K562 (cell line): ENCODE measurements at regions not wholly inside any gene's neighbourhood (a gene's known extent, or its start where the extent isn't known, plus 50 kb on each side); places are given as distances from the start of the nearest gene placed in this dataset.

Source experiments
- ATAC-seq: fragments of 200-7000 bp; cut with Tn5 transposase; 3 replicates; pipeline ENCODE4 v1.9.1; 2020; ENCODE audit warnings: moderate library complexity
- BruUV-seq: library from RNA; stranded (reverse); fragments of 400-500 nt; replicated peaks from 2 replicates; lab custom pipeline; 2021; lab: Mats Ljungman, UMichigan
- CTCF ChIA-PET: fragments of 300-600 bp; formaldehyde crosslinking; extraction: SDS; loops from one replicate; lab custom pipeline; 2021; ENCODE audit warnings: low intra/inter-chr PET ratio; lab: Yijun Ruan, JAX
- POLR2A ChIA-PET: fragments of 300-600, 350-650 bp; sonication (Branson Sonifier 250); formaldehyde crosslinking; extraction: SDS; loops from one replicate; lab custom pipeline; 2021; ENCODE audit warnings: antibody characterized with exemption, inconsistent platforms; lab: Yijun Ruan, JAX
- DNase-seq, 4 experiments: peaks; one replicate each; pipeline versions ENCODE4 v3.0.0 to v3.0.0-alpha.2; 2011 to 2018; ENCODE audit warnings: low spot score in 3 of 4, mixed read lengths in 3 of 4; ENCODE audit errors: extremely low read depth in 1 of 4
- FAIRE-seq: peaks from 2 replicates; lab custom pipeline; 2011; peaks lifted over from hg19 to GRCh38; lab: Jason Lieb, UNC
- H2AFZ ChIP-seq: 2 replicates; pipeline ENCODE4 v1.6.0; 2011; ENCODE audit warnings: low read depth, low read length, control low read depth, inconsistent platforms
- H3K27ac ChIP-seq: fragments of 200-600 bp; 3 replicates; pipeline ENCODE4 v1.8.0; 2011; ENCODE audit warnings: low read depth, mild to moderate bottlenecking, control low read depth, inconsistent platforms, low read length, moderate library complexity, mixed read lengths; ENCODE audit errors: extremely low read depth
- H3K27me3 ChIP-seq, 2 experiments: fragments of 300-600 bp in 1 of 2; 2 replicates in 1 of 2; 3 replicates in 1 of 2; pipeline versions ENCODE4 v1.6.0 to v1.8.0; 2011; ENCODE audit warnings: inconsistent platforms in 2 of 2, low read length in 2 of 2, mild to moderate bottlenecking in 1 of 2, mixed read lengths in 1 of 2, moderate library complexity in 1 of 2; ENCODE audit not compliant: control insufficient read depth in 2 of 2, insufficient read depth in 2 of 2
- H3K36me3 ChIP-seq: fragments of 300-600 bp; 3 replicates; pipeline ENCODE4 v1.8.0; 2011; ENCODE audit warnings: mild to moderate bottlenecking, low read length, inconsistent platforms; ENCODE audit not compliant: control insufficient read depth, insufficient read depth
- H3K4me1 ChIP-seq, 2 experiments: fragments of 200-600 bp in 1 of 2; replicated peaks in 1 of 2; 2 replicates in 1 of 2; 3 replicates in 1 of 2; pipeline versions ENCODE4 v1.5.1 to v1.8.0; 2011; ENCODE audit warnings: inconsistent platforms in 2 of 2, low read length in 2 of 2, mild to moderate bottlenecking in 1 of 2, mixed read lengths in 1 of 2, moderate library complexity in 1 of 2; ENCODE audit not compliant: control insufficient read depth in 2 of 2, insufficient read depth in 2 of 2
- H3K4me2 ChIP-seq: 2 replicates; pipeline ENCODE4 v1.6.1; 2011; ENCODE audit warnings: low read length, control low read depth, inconsistent platforms, mixed read lengths; ENCODE audit not compliant: insufficient read depth
- H3K4me3 ChIP-seq: fragments of 200-600 bp; sonication (generic), shearing (Covaris generic); 2 replicates; pipeline ENCODE4 v1.5.1; 2016; ENCODE audit warnings: control low read depth, inconsistent platforms
- H3K79me2 ChIP-seq: fragments of 200-600 bp; 3 replicates; pipeline ENCODE4 v1.8.0; 2011; ENCODE audit warnings: low read length, inconsistent platforms; ENCODE audit not compliant: control insufficient read depth, insufficient read depth
- H3K9ac ChIP-seq, 2 experiments: 2 replicates each; pipeline versions ENCODE4 v1.6.0 to v1.6.1; 2011; ENCODE audit warnings: low read depth in 2 of 2, low read length in 2 of 2, control low read depth in 1 of 2, inconsistent platforms in 1 of 2, mild to moderate bottlenecking in 1 of 2, mixed read lengths in 1 of 2; ENCODE audit not compliant: insufficient read depth in 1 of 2
- H3K9me1 ChIP-seq: one replicate; pipeline ENCODE4 v1.6.0; 2011; ENCODE audit warnings: inconsistent platforms, mild to moderate bottlenecking, low read length, moderate library complexity; ENCODE audit not compliant: control insufficient read depth, insufficient read depth
- H3K9me3 ChIP-seq: replicated peaks from 2 replicates; pipeline ENCODE4 v1.5.1; 2011; ENCODE audit warnings: low read depth, low read length, inconsistent platforms; ENCODE audit not compliant: control insufficient read depth, insufficient read depth
- H4K20me1 ChIP-seq: replicated peaks from 2 replicates; pipeline ENCODE4 v1.6.1; 2011; ENCODE audit warnings: low read length, inconsistent platforms, mixed read lengths; ENCODE audit not compliant: control insufficient read depth, insufficient read depth
- CREB1 ChIP-seq, 2 experiments: sonication (generic) in 1 of 2; formaldehyde crosslinking in 1 of 2; IDR thresholded peaks; 2 replicates each; pipeline versions ENCODE4 v1.6.1 to v1.8.0; 2012 to 2022; ENCODE audit warnings: inconsistent platforms in 1 of 2, mild to moderate bottlenecking in 1 of 2, missing genetic modification reagents in 1 of 2, moderate library complexity in 1 of 2
- GATAD2A ChIP-seq: fragments of 450-650 bp; IDR thresholded peaks from 2 replicates; pipeline ENCODE4 v1.6.1; 2017
- HSF4 ChIP-seq: fragments of 250-450 bp; sonication (Bioruptor Pico); IDR thresholded peaks from 2 replicates; pipeline ENCODE4 v2.1.2; 2022; ENCODE audit warnings: mild to moderate bottlenecking, moderate library complexity, borderline replicate concordance
- OTX1 ChIP-seq: fragments of 450-650 bp; formaldehyde crosslinking; IDR thresholded peaks from 2 replicates; pipeline ENCODE4 v1.4.0; 2022; ENCODE audit warnings: mild to moderate bottlenecking
- TAF9B ChIP-seq: fragments of 450-650 bp; IDR thresholded peaks from 2 replicates; pipeline ENCODE4 v1.6.1; 2018; ENCODE audit warnings: mild to moderate bottlenecking; ENCODE audit not compliant: partially characterized antibody
- TEAD4 ChIP-seq, 2 experiments: sonication (generic) in 1 of 2; formaldehyde crosslinking in 1 of 2; IDR thresholded peaks; 2 replicates each; pipeline versions ENCODE4 v1.6.1 to v1.8.0; 2012 to 2022; ENCODE audit warnings: borderline replicate concordance in 1 of 2, inconsistent platforms in 1 of 2, low read length in 1 of 2, mild to moderate bottlenecking in 1 of 2, missing genetic modification reagents in 1 of 2
- ZBTB1 ChIP-seq: sonication (generic); formaldehyde crosslinking; IDR thresholded peaks from 2 replicates; pipeline ENCODE4 v1.8.1; 2023; ENCODE audit warnings: missing genetic modification reagents, low read depth, mild to moderate bottlenecking, borderline replicate concordance
- WGBS: fragments of 100-300 bp; shearing (Covaris generic); methylation state at CpG from one replicate; pipeline ENCODE4 v1.1.6; 2016; ENCODE audit warnings: low coverage, mixed read lengths; ENCODE audit not compliant: insufficient coverage; ENCODE audit errors: missing lambda C conversion rate; 5-methylcytosine and 5-hydroxymethylcytosine counted together
- in situ Hi-C: fragments of 300-500 bp; cut with MboI; formaldehyde crosslinking; loops from 4 replicates; pipeline ENCODE4 v1.15.0; 2018; ENCODE audit warnings: inconsistent platforms, mixed read lengths
- intact Hi-C: fragments of 100-400 bp; cut with micrococcal nuclease; formaldehyde crosslinking; loops from 2 replicates; pipeline ENCODE4 v1.14.2; 2022
- TF ChIP-seq, protein P1 (sequence below): fragments of 250-450 bp; sonication (Bioruptor Pico); IDR thresholded peaks from 2 replicates; pipeline ENCODE4 v1.8.0; 2022; ENCODE audit warnings: inconsistent platforms
- TF ChIP-seq, protein P2 (sequence below): fragments of 250-450 bp; sonication (Bioruptor Pico); IDR thresholded peaks from 2 replicates; pipeline ENCODE4 v1.5.0; 2021
- TF ChIP-seq, protein P3 (sequence below): fragments of 450-650 bp; formaldehyde crosslinking; IDR thresholded peaks from 2 replicates; pipeline ENCODE4 v1.4.0; 2020; ENCODE audit warnings: mild to moderate bottlenecking, moderate library complexity
- TF ChIP-seq, protein P4 (sequence below): fragments of 200-800 bp; sonication (Bioruptor generic); IDR thresholded peaks from 2 replicates; pipeline ENCODE4 v1.6.1; 2017; ENCODE audit warnings: missing genetic modification characterization, missing compliant biosample characterization
- TF ChIP-seq, protein P5 (sequence below): fragments of 450-650 bp; formaldehyde crosslinking; IDR thresholded peaks from 2 replicates; pipeline ENCODE4 v1.4.0; 2020; ENCODE audit warnings: mild to moderate bottlenecking, moderate library complexity

DNA sequence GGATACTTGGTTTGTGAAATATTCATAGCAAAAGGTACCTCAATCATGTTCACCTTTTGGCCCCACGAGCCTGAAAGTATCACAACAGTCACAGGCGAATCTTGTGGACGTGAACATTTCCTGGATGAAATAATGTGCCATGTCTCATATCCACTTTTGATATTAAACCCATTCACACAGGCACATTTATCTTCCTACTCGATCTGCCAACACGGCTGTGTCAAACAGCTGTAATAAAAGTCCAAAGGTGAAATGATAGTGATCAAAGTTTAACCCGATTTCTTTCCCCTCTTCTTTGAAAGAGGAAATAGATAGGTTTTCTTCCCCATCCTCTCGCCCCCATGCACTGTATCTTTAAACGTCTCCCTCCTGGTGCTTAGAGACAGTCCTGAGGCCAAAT is 191.2 kb upstream of the PROX1 start:
- no peak overlapping the region for H3K4me2 ChIP-seq
- no TSS peak for BruUV-seq
- ChIA-PET POLR2A (no interaction called here), CTCF (no interaction called here)
- no peak for DNase-seq
- no peak overlapping the region for H3K9ac ChIP-seq
- H3K4me3 ChIP-seq, result no peak overlapping the region
- H2AFZ ChIP-seq, result no peak overlapping the region
- no peaks in the 10 kb centered on the region for H3K9me3 ChIP-seq
- no peaks in the 10 kb centered on the region for H3K79me2 ChIP-seq
- H4K20me1 ChIP-seq, result no peaks in the 10 kb centered on the region
- intact Hi-C loops (no loop called here), in situ Hi-C loops (no loop called here)
- no peak for ATAC-seq
- H3K36me3 ChIP-seq, result no peaks in the 10 kb centered on the region
- H3K27me3 ChIP-seq, result peaks cover 4 to 7% of the 10 kb centered on the region in 2 experiments
- FAIRE-seq, result no peak
- no peaks in the 10 kb centered on the region for H3K9me1 ChIP-seq
- WGBS, result under 1% methylated on average over 8 of the region's 8 CpGs
- no peaks in the 10 kb centered on the region for H3K4me1 ChIP-seq
- H3K27ac ChIP-seq, result no peak overlapping the region
- TF ChIP-seq GATAD2A (no peak), CREB1 (IDR thresholded peaks at IDR 0.05) (no peak), CREB1 (CRISPR knock-in tag; IDR thresholded peaks at IDR 0.05) (no peak), TEAD4 (IDR thresholded peaks at IDR 0.05; ENCODE audit: low read length) (no peak), TEAD4 (CRISPR knock-in tag; IDR thresholded peaks at IDR 0.05; ENCODE audit: borderline replicate concordance) (no peak), ZBTB1 (CRISPR knock-in tag) (no peak), TAF9B (no peak), HSF4 (CRISPR knock-in tag) (no peak), OTX1 (CRISPR knock-in tag) (no peak)
- TF ChIP-seq, protein P1, sequence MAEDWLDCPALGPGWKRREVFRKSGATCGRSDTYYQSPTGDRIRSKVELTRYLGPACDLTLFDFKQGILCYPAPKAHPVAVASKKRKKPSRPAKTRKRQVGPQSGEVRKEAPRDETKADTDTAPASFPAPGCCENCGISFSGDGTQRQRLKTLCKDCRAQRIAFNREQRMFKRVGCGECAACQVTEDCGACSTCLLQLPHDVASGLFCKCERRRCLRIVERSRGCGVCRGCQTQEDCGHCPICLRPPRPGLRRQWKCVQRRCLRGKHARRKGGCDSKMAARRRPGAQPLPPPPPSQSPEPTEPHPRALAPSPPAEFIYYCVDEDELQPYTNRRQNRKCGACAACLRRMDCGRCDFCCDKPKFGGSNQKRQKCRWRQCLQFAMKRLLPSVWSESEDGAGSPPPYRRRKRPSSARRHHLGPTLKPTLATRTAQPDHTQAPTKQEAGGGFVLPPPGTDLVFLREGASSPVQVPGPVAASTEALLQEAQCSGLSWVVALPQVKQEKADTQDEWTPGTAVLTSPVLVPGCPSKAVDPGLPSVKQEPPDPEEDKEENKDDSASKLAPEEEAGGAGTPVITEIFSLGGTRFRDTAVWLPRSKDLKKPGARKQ (CRISPR knock-in tag), result no peak
- TF ChIP-seq, protein P2, sequence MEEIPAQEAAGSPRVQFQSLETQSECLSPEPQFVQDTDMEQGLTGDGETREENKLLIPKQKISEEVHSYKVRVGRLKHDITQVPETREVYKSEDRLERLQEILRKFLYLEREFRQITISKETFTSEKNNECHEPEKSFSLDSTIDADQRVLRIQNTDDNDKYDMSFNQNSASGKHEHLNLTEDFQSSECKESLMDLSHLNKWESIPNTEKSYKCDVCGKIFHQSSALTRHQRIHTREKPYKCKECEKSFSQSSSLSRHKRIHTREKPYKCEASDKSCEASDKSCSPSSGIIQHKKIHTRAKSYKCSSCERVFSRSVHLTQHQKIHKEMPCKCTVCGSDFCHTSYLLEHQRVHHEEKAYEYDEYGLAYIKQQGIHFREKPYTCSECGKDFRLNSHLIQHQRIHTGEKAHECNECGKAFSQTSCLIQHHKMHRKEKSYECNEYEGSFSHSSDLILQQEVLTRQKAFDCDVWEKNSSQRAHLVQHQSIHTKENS (CRISPR knock-in tag), result no peak
- TF ChIP-seq, protein P3, sequence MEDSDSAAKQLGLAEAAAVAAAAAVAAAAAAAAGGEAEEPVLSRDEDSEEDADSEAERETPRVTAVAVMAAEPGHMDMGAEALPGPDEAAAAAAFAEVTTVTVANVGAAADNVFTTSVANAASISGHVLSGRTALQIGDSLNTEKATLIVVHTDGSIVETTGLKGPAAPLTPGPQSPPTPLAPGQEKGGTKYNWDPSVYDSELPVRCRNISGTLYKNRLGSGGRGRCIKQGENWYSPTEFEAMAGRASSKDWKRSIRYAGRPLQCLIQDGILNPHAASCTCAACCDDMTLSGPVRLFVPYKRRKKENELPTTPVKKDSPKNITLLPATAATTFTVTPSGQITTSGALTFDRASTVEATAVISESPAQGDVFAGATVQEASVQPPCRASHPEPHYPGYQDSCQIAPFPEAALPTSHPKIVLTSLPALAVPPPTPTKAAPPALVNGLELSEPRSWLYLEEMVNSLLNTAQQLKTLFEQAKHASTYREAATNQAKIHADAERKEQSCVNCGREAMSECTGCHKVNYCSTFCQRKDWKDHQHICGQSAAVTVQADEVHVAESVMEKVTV (CRISPR knock-in tag), result no peak
- TF ChIP-seq, protein P4, sequence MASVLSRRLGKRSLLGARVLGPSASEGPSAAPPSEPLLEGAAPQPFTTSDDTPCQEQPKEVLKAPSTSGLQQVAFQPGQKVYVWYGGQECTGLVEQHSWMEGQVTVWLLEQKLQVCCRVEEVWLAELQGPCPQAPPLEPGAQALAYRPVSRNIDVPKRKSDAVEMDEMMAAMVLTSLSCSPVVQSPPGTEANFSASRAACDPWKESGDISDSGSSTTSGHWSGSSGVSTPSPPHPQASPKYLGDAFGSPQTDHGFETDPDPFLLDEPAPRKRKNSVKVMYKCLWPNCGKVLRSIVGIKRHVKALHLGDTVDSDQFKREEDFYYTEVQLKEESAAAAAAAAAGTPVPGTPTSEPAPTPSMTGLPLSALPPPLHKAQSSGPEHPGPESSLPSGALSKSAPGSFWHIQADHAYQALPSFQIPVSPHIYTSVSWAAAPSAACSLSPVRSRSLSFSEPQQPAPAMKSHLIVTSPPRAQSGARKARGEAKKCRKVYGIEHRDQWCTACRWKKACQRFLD, result no peak
- TF ChIP-seq, protein P5, sequence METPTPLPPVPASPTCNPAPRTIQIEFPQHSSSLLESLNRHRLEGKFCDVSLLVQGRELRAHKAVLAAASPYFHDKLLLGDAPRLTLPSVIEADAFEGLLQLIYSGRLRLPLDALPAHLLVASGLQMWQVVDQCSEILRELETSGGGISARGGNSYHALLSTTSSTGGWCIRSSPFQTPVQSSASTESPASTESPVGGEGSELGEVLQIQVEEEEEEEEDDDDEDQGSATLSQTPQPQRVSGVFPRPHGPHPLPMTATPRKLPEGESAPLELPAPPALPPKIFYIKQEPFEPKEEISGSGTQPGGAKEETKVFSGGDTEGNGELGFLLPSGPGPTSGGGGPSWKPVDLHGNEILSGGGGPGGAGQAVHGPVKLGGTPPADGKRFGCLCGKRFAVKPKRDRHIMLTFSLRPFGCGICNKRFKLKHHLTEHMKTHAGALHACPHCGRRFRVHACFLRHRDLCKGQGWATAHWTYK (CRISPR knock-in tag), result no peak
